Neural cell (in vitro differentiated cells): ENCODE measurements at regions not wholly inside any gene's neighbourhood (a gene's known extent, or its start where the extent isn't known, plus 50 kb on each side); places are given as distances from the start of the nearest gene placed in this dataset.

ENCODE experiments used
- EP300 ChIP-seq: fragments of 450-650 bp; conservative IDR thresholded peaks from 2 replicates; pipeline ENCODE4 v1.6.1; 2014; ENCODE audit warnings: antibody characterized with exemption, mild to moderate bottlenecking, moderate library complexity; ENCODE audit not compliant: poor library complexity, severe bottlenecking
- EZH2 ChIP-seq: fragments of 200-600, 300-800 bp; shearing (Covaris generic), sonication (generic); IDR thresholded peaks from 2 replicates; pipeline ENCODE4 v1.6.1; 2014; ENCODE audit warnings: antibody characterized with exemption, low read length, borderline replicate concordance, mild to moderate bottlenecking; ENCODE audit not compliant: insufficient read depth, poor library complexity, severe bottlenecking
- POLR2AphosphoS5 ChIP-seq: IDR thresholded peaks from 2 replicates; pipeline ENCODE4 v1.6.1; 2012
- REST ChIP-seq: IDR thresholded peaks from 2 replicates; pipeline ENCODE4 v1.6.1; 2012; ENCODE audit warnings: borderline replicate concordance
- SMC3 ChIP-seq: fragments of 450-650 bp; conservative IDR thresholded peaks from 2 replicates; pipeline ENCODE4 v1.6.1; 2014; ENCODE audit warnings: antibody characterized with exemption, mild to moderate bottlenecking, moderate library complexity; ENCODE audit not compliant: poor library complexity
- TF ChIP-seq, protein P1 (sequence below): fragments of 450-650 bp; IDR thresholded peaks from 2 replicates; pipeline ENCODE4 v1.5.1; 2014; ENCODE audit warnings: antibody characterized with exemption, mild to moderate bottlenecking, moderate library complexity; ENCODE audit not compliant: poor library complexity, severe bottlenecking

GRCh38 chr3:118199044-118199443 is 835.6 kb downstream of the IGSF11 start:
- TF ChIP-seq REST (no peak), EZH2 (no peak), SMC3 (no peak), EP300 (no peak), POLR2AphosphoS5 (no peak)
- TF ChIP-seq, protein P1, sequence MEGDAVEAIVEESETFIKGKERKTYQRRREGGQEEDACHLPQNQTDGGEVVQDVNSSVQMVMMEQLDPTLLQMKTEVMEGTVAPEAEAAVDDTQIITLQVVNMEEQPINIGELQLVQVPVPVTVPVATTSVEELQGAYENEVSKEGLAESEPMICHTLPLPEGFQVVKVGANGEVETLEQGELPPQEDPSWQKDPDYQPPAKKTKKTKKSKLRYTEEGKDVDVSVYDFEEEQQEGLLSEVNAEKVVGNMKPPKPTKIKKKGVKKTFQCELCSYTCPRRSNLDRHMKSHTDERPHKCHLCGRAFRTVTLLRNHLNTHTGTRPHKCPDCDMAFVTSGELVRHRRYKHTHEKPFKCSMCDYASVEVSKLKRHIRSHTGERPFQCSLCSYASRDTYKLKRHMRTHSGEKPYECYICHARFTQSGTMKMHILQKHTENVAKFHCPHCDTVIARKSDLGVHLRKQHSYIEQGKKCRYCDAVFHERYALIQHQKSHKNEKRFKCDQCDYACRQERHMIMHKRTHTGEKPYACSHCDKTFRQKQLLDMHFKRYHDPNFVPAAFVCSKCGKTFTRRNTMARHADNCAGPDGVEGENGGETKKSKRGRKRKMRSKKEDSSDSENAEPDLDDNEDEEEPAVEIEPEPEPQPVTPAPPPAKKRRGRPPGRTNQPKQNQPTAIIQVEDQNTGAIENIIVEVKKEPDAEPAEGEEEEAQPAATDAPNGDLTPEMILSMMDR = no peak
